HG03095 (cell line): ENCODE measurements at regions not wholly inside any gene's neighbourhood (a gene's known extent, or its start where the extent isn't known, plus 50 kb on each side); places are given as distances from the start of the nearest gene placed in this dataset.
A peak's percentile ranks its signal among the peaks of the same experiment; 100 is the strongest.

Experiments
- ATAC-seq: cut with Tn5 transposase; IDR thresholded peaks from one replicate; pipeline ENCODE4 v1.9.1; 2021; ENCODE audit warnings: moderate library complexity; ENCODE audit not compliant: unreplicated experiment

- ATAC-seq = no peak
These were observed 52.4 kb upstream of the WDR26 start for GRCh38 chr1:224486801-224487583.

- ATAC-seq = no peak
These were observed 54.4 kb upstream of the WDR26 start for GRCh38 chr1:224488806-224489499.

- no peak for ATAC-seq
These were observed 55.2 kb upstream of the WDR26 start for GRCh38 chr1:224489534-224490365.

- ATAC-seq = no peak
These were observed 56.2 kb upstream of the WDR26 start for GRCh38 chr1:224490549-224491537.

GRCh38 chr1:224492015-224492414, 57.4 kb upstream of the WDR26 start:
- ATAC-seq = no peak

- no peak for ATAC-seq
These were observed 58.0 kb upstream of the WDR26 start for GRCh38 chr1:224492632-224493031.

GRCh38 chr1:224493269-224493668, 58.7 kb upstream of the WDR26 start:
- ATAC-seq = no peak

GRCh38 chr1:224494343-224494742, 59.7 kb upstream of the WDR26 start:
- ATAC-seq = no peak

- ATAC-seq = no peak
These were observed 61.3 kb upstream of the WDR26 start for GRCh38 chr1:224495866-224496265.

- ATAC-seq = no peak
These were observed 62.2 kb upstream of the WDR26 start for GRCh38 chr1:224496826-224497225.

- ATAC-seq = peak; percentile 97
These were observed 63.3 kb upstream of the WDR26 start for GRCh38 chr1:224497714-224498573.

GRCh38 chr1:224498574-224499170, 64.1 kb upstream of the WDR26 start:
- no peak for ATAC-seq

GRCh38 chr1:224499204-224499603, 64.6 kb upstream of the WDR26 start:
- ATAC-seq = no peak

- no peak for ATAC-seq
These were observed 66.2 kb upstream of the WDR26 start for GRCh38 chr1:224500796-224501195.

GRCh38 chr1:224501836-224502235, 67.2 kb upstream of the WDR26 start:
- no peak for ATAC-seq

- ATAC-seq = no peak
These were observed 68.0 kb upstream of the WDR26 start for GRCh38 chr1:224502459-224503160.

GRCh38 chr1:224503161-224504118, 68.8 kb upstream of the WDR26 start:
- peak; percentile 95 for ATAC-seq
